ENCODE measurements at regions not wholly inside any gene's neighbourhood (a gene's known extent, or its start where the extent isn't known, plus 50 kb on each side); places are given as distances from the start of the nearest gene placed in this dataset.

- Histone ChIP-seq H4K20me1 (ENCODE audit: insufficient read depth, low read length) (no peaks in the 10 kb centered on the region), H3K79me2 (ENCODE audit: insufficient read depth, low read depth, low read length) (no peaks in the 10 kb centered on the region), H3K4me2 (ENCODE audit: low read length) (no peak overlapping the region), H2AFZ (ENCODE audit: low read length) (no peak overlapping the region), H3K9me2 (ENCODE audit: insufficient read depth, low read length) (no peaks in the 10 kb centered on the region), H3K4me1 (ENCODE audit: insufficient read depth, low read length, poor library complexity, severe bottlenecking) (no peaks in the 10 kb centered on the region), H3K4me3 (ENCODE audit: low read depth, low read length, poor library complexity, severe bottlenecking) (no peak overlapping the region), H3K27ac (ENCODE audit: low read depth, low read length, poor library complexity, severe bottlenecking) (no peak overlapping the region), H3K9me3 (ENCODE audit: low read length) (no peaks in the 10 kb centered on the region), H3K36me3 (ENCODE audit: insufficient read depth, low read length) (no peaks in the 10 kb centered on the region)
- intact Hi-C loops (cut with micrococcal nuclease; ENCODE audit: unreplicated experiment): no loop called here
- ChIA-PET CTCF (ENCODE audit: unreplicated experiment) (no interaction called here), POLR2A (no interaction called here)
- BruUV-seq (replicated peaks): no TSS peak
- TF ChIP-seq EZH2phosphoT487 (IDR thresholded peaks at IDR 0.05; ENCODE audit: borderline replicate concordance, low read depth, low read length): no peak
- TF ChIP-seq, protein P1, sequence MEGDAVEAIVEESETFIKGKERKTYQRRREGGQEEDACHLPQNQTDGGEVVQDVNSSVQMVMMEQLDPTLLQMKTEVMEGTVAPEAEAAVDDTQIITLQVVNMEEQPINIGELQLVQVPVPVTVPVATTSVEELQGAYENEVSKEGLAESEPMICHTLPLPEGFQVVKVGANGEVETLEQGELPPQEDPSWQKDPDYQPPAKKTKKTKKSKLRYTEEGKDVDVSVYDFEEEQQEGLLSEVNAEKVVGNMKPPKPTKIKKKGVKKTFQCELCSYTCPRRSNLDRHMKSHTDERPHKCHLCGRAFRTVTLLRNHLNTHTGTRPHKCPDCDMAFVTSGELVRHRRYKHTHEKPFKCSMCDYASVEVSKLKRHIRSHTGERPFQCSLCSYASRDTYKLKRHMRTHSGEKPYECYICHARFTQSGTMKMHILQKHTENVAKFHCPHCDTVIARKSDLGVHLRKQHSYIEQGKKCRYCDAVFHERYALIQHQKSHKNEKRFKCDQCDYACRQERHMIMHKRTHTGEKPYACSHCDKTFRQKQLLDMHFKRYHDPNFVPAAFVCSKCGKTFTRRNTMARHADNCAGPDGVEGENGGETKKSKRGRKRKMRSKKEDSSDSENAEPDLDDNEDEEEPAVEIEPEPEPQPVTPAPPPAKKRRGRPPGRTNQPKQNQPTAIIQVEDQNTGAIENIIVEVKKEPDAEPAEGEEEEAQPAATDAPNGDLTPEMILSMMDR (conservative IDR thresholded peaks at IDR 0.05; ENCODE audit: low read length): no peak
- no peak for DNase-seq (ENCODE audit: low spot score)
Observed at GRCh38 chr10:20405050-20405449, 492.1 kb downstream of the NEBL start.

GRCh38 chr10:20399772-20400171 is 497.3 kb downstream of the NEBL start:
- Histone ChIP-seq H3K79me2 (ENCODE audit: insufficient read depth, low read depth, low read length) (no peaks in the 10 kb centered on the region), H3K27ac (ENCODE audit: low read depth, low read length, poor library complexity, severe bottlenecking) (no peak overlapping the region), H3K9me2 (ENCODE audit: insufficient read depth, low read length) (no peaks in the 10 kb centered on the region), H4K20me1 (ENCODE audit: insufficient read depth, low read length) (no peaks in the 10 kb centered on the region), H3K4me1 (ENCODE audit: insufficient read depth, low read length, poor library complexity, severe bottlenecking) (no peaks in the 10 kb centered on the region), H3K36me3 (ENCODE audit: insufficient read depth, low read length) (no peaks in the 10 kb centered on the region), H3K9me3 (ENCODE audit: low read length) (no peaks in the 10 kb centered on the region), H3K4me3 (ENCODE audit: low read depth, low read length, poor library complexity, severe bottlenecking) (no peak overlapping the region), H2AFZ (ENCODE audit: low read length) (no peak overlapping the region), H3K4me2 (ENCODE audit: low read length) (no peak overlapping the region)
- TF ChIP-seq, protein P1 (conservative IDR thresholded peaks at IDR 0.05; ENCODE audit: low read length): no peak
- TF ChIP-seq EZH2phosphoT487 (IDR thresholded peaks at IDR 0.05; ENCODE audit: borderline replicate concordance, low read depth, low read length): no peak
- ChIA-PET CTCF (ENCODE audit: unreplicated experiment) (no interaction called here), POLR2A (no interaction called here)
- no TSS peak for BruUV-seq (replicated peaks)
- no peak for DNase-seq (ENCODE audit: low spot score)
- intact Hi-C loops (cut with micrococcal nuclease; ENCODE audit: unreplicated experiment): no loop called here

DNA sequence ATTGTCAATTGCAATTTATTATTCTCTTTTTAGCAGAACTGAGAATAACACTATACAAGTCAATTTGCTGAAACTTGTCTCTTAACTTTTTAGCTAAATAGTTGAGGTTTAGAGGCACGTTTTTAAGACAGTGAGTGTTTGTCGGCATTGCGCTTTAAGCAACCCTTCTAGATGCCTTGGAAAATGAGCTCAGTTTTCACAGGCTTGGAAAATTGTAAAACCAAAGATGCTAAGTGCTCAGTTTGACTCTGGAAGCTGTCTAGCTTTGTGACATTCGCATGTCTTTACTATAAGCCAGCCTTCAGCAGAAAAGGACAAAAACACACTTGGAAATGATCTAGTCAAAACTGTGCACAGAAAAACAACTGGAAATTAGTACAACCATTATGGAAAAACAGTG is 500.4 kb downstream of the NEBL start:
- TF ChIP-seq, protein P1 (conservative IDR thresholded peaks at IDR 0.05; ENCODE audit: low read length): no peak
- H3K9me2 ChIP-seq (ENCODE audit: insufficient read depth, low read length): no peaks in the 10 kb centered on the region
- H2AFZ ChIP-seq (ENCODE audit: low read length): no peak overlapping the region
- POLR2A ChIA-PET: no interaction called here
- H3K4me2 ChIP-seq (ENCODE audit: low read length): no peak overlapping the region
- intact Hi-C loops (cut with micrococcal nuclease; ENCODE audit: unreplicated experiment): no loop called here
- BruUV-seq (replicated peaks): no TSS peak
- no peak overlapping the region for H3K4me3 ChIP-seq (ENCODE audit: low read depth, low read length, poor library complexity, severe bottlenecking)
- H4K20me1 ChIP-seq (ENCODE audit: insufficient read depth, low read length): no peaks in the 10 kb centered on the region
- CTCF ChIA-PET (ENCODE audit: unreplicated experiment): no interaction called here
- DNase-seq (ENCODE audit: low spot score): no peak
- H3K27ac ChIP-seq (ENCODE audit: low read depth, low read length, poor library complexity, severe bottlenecking): no peak overlapping the region
- no peaks in the 10 kb centered on the region for H3K36me3 ChIP-seq (ENCODE audit: insufficient read depth, low read length)
- H3K4me1 ChIP-seq (ENCODE audit: insufficient read depth, low read length, poor library complexity, severe bottlenecking): no peaks in the 10 kb centered on the region
- no peaks in the 10 kb centered on the region for H3K9me3 ChIP-seq (ENCODE audit: low read length)
- H3K79me2 ChIP-seq (ENCODE audit: insufficient read depth, low read depth, low read length): no peaks in the 10 kb centered on the region
